ENCODE measurements at regions not wholly inside any gene's neighbourhood (a gene's known extent, or its start where the extent isn't known, plus 50 kb on each side); places are given as distances from the start of the nearest gene placed in this dataset.

- no peak for TF ChIP-seq CTCF (IDR thresholded peaks at IDR 0.05)
- Histone ChIP-seq H3K9me3 (no peaks in the 10 kb centered on the region), H3K27me3 (no peaks in the 10 kb centered on the region), H3K4me3 (no peak overlapping the region), H3K27ac (no peak overlapping the region), H3K36me3 (no peaks in the 10 kb centered on the region), H3K4me1 (no peaks in the 10 kb centered on the region)
- intact Hi-C loops (cut with DNase I): no loop called here
- ATAC-seq (no peak), DNase-seq (no peak)
- 42% methylated on average over 2 of the region's 5 CpGs for WGBS (ENCODE audit: insufficient coverage, low coverage, low lambda C conversion rate, missing lambda C conversion rate)
Measured at GRCh38 chr10:90274721-90275468, 573.5 kb downstream of the KIF20B start.

DNA sequence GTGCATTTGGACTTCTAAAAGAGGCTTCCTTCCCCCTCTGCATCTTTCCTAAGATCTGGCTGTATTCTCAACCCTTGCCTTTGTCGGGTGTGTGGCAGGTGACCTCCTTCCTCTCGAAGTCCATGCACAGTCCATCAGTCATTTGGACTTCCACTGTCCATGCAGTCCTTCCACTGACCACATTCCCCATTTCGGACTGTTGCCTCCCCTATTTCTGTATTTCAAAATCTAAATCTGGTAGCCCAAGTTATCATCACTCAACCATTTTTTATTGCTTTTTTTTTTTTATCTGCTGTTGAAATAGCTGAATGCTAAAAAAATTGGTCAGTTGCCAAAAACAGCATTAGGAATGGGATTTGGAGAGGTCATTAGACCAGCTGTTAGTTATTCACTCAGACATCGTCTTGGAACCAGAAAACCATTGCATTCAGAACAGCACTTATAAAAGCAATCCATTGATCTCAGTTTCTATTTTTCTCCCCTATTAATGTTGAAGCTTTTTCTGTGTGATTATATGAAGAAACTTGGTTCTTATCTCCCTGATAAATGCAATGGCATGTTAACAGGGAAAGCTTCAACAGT is 575.6 kb downstream of the KIF20B start:
- WGBS (ENCODE audit: insufficient coverage, low coverage, low lambda C conversion rate, missing lambda C conversion rate): 37% methylated on average over 4 of the region's 4 CpGs
- no peak for DNase-seq
- no peaks in the 10 kb centered on the region for H3K9me3 ChIP-seq
- ATAC-seq: no peak
- H3K36me3 ChIP-seq: no peaks in the 10 kb centered on the region
- TF ChIP-seq CTCF (IDR thresholded peaks at IDR 0.05) (no peak), POLR2A (IDR thresholded peaks at IDR 0.05) (no peak)
- no peaks in the 10 kb centered on the region for H3K27me3 ChIP-seq
- H3K4me3 ChIP-seq: no peak overlapping the region
- no peaks in the 10 kb centered on the region for H3K4me1 ChIP-seq
- intact Hi-C loops (cut with DNase I): no loop called here
- no peak overlapping the region for H3K27ac ChIP-seq

DNA sequence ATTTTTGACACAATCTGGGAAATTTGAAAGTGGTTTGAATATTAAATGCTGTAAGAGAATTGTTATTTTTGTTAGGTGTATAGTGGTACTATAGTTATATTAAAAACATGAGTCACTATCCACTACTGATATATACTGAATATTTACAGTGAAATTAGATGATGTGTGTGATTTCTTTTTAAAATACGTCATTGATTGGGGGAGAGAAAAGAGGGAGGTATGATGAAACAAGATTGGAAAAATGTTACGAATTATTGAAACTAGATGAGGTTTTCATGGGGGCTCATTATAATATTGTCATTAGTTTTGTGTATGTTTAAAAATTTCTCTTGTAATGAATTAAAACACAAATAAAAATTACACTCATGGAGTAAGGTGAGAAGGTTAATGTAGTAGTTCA is 571.4 kb downstream of the HTR7 start:
- no peaks in the 10 kb centered on the region for H3K4me1 ChIP-seq
- ATAC-seq (no peak), DNase-seq (no peak)
- H3K27ac ChIP-seq: no peak overlapping the region
- H3K36me3 ChIP-seq: no peaks in the 10 kb centered on the region
- TF ChIP-seq POLR2A (IDR thresholded peaks at IDR 0.05) (no peak), CTCF (IDR thresholded peaks at IDR 0.05) (no peak)
- no peak overlapping the region for H3K4me3 ChIP-seq
- H3K27me3 ChIP-seq: no peaks in the 10 kb centered on the region
- H3K9me3 ChIP-seq: no peaks in the 10 kb centered on the region
- intact Hi-C loops (cut with DNase I): no loop called here
- 47% methylated on average over 2 of the region's 2 CpGs for WGBS (ENCODE audit: insufficient coverage, low coverage, low lambda C conversion rate, missing lambda C conversion rate)

- Histone ChIP-seq H3K4me1 (no peaks in the 10 kb centered on the region), H3K27me3 (no peaks in the 10 kb centered on the region), H3K36me3 (no peaks in the 10 kb centered on the region), H3K27ac (no peak overlapping the region), H3K9me3 (no peaks in the 10 kb centered on the region), H3K4me3 (no peak overlapping the region)
- TF ChIP-seq POLR2A (IDR thresholded peaks at IDR 0.05) (no peak), CTCF (IDR thresholded peaks at IDR 0.05) (no peak)
- WGBS (ENCODE audit: insufficient coverage, low coverage, low lambda C conversion rate, missing lambda C conversion rate): 50% methylated on average over 1 of the region's 1 CpG
- ATAC-seq (no peak), DNase-seq (no peak)
- intact Hi-C loops (cut with DNase I): no loop called here
Measured at GRCh38 chr10:90286941-90287340, 570.9 kb downstream of the HTR7 start.
